Right lobe of liver (tissue), 6 donors: ENCODE measurements at regions not wholly inside any gene's neighbourhood (a gene's known extent, or its start where the extent isn't known, plus 50 kb on each side); places are given as distances from the start of the nearest gene placed in this dataset.

Source experiments
- ATAC-seq, 4 donors: fragments of 200-7000 bp; cut with Tn5 transposase; one replicate each; pipeline ENCODE4 v1.9.1; 2020; ENCODE audit warnings: mild to moderate bottlenecking in 4 of 4, moderate library complexity in 4 of 4
- DNase-seq, 3 donors: peaks; one replicate each; pipeline ENCODE4 v3.0.0-alpha.2; 2020
- H3K27ac ChIP-seq, 3 donors: fragments of 200-600 bp; one replicate each; pipeline ENCODE4 v1.8.0; 2022
- H3K27me3 ChIP-seq, 2 donors: fragments of 200-600 bp; one replicate each; pipeline ENCODE4 v1.8.0; 2022
- H3K36me3 ChIP-seq, 4 donors: fragments of 200-600 bp; sonication (generic) in 1 of 4; one replicate each; pipeline versions ENCODE4 v1.5.1 to v1.8.0; 2017 to 2022; ENCODE audit warnings: control low read depth in 1 of 4
- H3K4me1 ChIP-seq, 4 donors: fragments of 200-600 bp; sonication (generic) in 1 of 4; one replicate each; pipeline versions ENCODE4 v1.5.1 to v1.8.0; 2017 to 2022; ENCODE audit warnings: control low read depth in 1 of 4
- H3K4me3 ChIP-seq, 3 donors: fragments of 200-600 bp; one replicate each; pipeline ENCODE4 v1.8.0; 2022
- H3K9me3 ChIP-seq, 4 donors: fragments of 200-600 bp; sonication (generic) in 1 of 4; one replicate each; pipeline versions ENCODE4 v1.5.1 to v1.8.0; 2017 to 2022; ENCODE audit warnings: control low read depth in 1 of 4
- CTCF ChIP-seq, 4 donors: fragments of 200-600 bp in 3 of 4; fragments of 450-650 bp in 1 of 4; IDR thresholded peaks; one replicate each; pipeline versions ENCODE4 v1.5.1 to v1.8.0; 2016 to 2022; ENCODE audit warnings: antibody characterized with exemption in 4 of 4, mild to moderate bottlenecking in 2 of 4
- POLR2A ChIP-seq: fragments of 450-650 bp; IDR thresholded peaks from one replicate; pipeline ENCODE4 v1.6.1; 2017; ENCODE audit warnings: antibody characterized with exemption, mild to moderate bottlenecking
- whole genome bisulfite sequencing: methylation state at CpG from one replicate; pipeline ENCODE4 v1.1.6; 2018; ENCODE audit warnings: low coverage, low lambda C conversion rate; ENCODE audit not compliant: insufficient coverage; ENCODE audit errors: missing lambda C conversion rate; 5-methylcytosine and 5-hydroxymethylcytosine counted together
- intact Hi-C, 2 donors: fragments of 100-400 bp; cut with DNase I; formaldehyde crosslinking; loops; one replicate each; pipeline versions ENCODE4 v1.11.2 to v1.14.1; 2022
- donor health status: DM: no; HTN: yes; CAD: no.
- donor health status: DM: no; HTN: no; CAD: no.
- donor health status: DM: no; HTN: no; CAD: no.
- donor health status: DM: no; HTN: yes; CAD: no.
- donor health status: DM: no; HTN: yes; CAD: no.

DNA sequence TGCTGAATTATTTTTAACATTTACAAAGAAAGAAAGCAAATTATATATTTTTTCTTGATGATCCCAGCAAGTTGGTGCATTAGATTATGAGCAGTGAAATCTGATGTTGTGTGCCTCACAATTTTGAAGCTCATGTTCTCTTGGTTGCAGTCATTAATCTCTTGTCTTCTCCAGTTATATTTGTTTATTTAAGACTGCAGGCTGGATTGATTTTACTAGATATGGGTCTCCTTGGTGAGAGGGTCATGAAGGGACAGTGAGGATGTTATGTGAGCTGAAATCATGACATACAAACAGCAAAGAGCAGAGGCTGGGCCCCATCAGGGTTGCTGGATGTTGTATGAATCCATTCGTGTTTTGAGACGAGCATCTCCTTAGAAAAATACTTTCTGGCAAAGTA, 64.2 kb upstream of the AKIRIN2 start:
- no peak for DNase-seq
- Histone ChIP-seq H3K9me3 (no peaks in the 10 kb centered on the region), H3K4me1 (no peaks in the 10 kb centered on the region), H3K27ac (no peak overlapping the region), H3K36me3 (no peaks in the 10 kb centered on the region), H3K4me3 (no peak overlapping the region), H3K27me3 (no peaks in the 10 kb centered on the region)
- 100% methylated on average over 2 of the region's 2 CpGs for WGBS
- TF ChIP-seq CTCF (IDR thresholded peaks at IDR 0.05): no peak
- TF ChIP-seq POLR2A: no peak
- no peak for ATAC-seq
- intact Hi-C loops: no loop called here

DNA sequence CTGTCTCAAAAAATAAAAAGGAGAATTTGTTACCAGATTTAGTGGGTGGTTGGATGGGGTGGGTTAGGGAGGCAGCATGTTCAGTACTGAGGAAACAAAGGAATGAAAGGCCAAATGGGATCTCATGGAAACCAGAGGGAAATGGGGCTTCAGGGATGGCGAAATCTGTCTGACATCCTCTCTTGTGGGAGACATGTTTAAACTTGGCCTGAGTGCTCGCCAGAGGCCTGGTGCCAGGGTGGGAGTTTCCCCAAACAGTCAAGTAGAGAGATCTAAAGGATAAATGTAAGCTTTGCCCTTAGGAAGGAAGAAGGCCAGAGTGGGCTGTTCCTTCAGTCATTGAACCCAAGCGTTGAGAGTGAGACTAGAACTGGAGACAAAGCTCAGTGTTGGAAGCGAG, 61.9 kb upstream of the AKIRIN2 start:
- WGBS: 85% methylated on average over 4 of the region's 4 CpGs
- H3K4me1 ChIP-seq: no peaks in the 10 kb centered on the region
- H3K27ac ChIP-seq: no peak overlapping the region
- DNase-seq (no peak), ATAC-seq (no peak)
- intact Hi-C loops: no loop called here
- no peak overlapping the region for H3K4me3 ChIP-seq
- no peaks in the 10 kb centered on the region for H3K27me3 ChIP-seq
- no peaks in the 10 kb centered on the region for H3K9me3 ChIP-seq
- no peak for TF ChIP-seq CTCF (IDR thresholded peaks at IDR 0.05)
- no peak for TF ChIP-seq POLR2A
- H3K36me3 ChIP-seq: no peaks in the 10 kb centered on the region

- H3K4me3 ChIP-seq: no peak overlapping the region
- TF ChIP-seq POLR2A (no peak), CTCF (IDR thresholded peaks at IDR 0.05) (no peak)
- intact Hi-C loops: no loop called here
- WGBS: 94% methylated on average over 2 of the region's 2 CpGs
- no peaks in the 10 kb centered on the region for H3K36me3 ChIP-seq
- no peaks in the 10 kb centered on the region for H3K4me1 ChIP-seq
- ATAC-seq (no peak), DNase-seq (no peak)
- H3K27ac ChIP-seq: no peak overlapping the region
- H3K27me3 ChIP-seq: no peaks in the 10 kb centered on the region
- no peaks in the 10 kb centered on the region for H3K9me3 ChIP-seq
Observed at GRCh38 chr6:87763276-87763675, 61.2 kb upstream of the AKIRIN2 start.

- Histone ChIP-seq H3K36me3 (no peaks in the 10 kb centered on the region), H3K4me1 (no peaks in the 10 kb centered on the region), H3K27me3 (no peaks in the 10 kb centered on the region), H3K27ac (no peak overlapping the region), H3K9me3 (no peaks in the 10 kb centered on the region), H3K4me3 (no peak overlapping the region)
- TF ChIP-seq CTCF (IDR thresholded peaks at IDR 0.05) (no peak), POLR2A (no peak)
- WGBS: 66% methylated on average over 3 of the region's 3 CpGs
- ATAC-seq: no peak
- intact Hi-C loops: no loop called here
- no peak for DNase-seq
Observed at GRCh38 chr6:87762116-87762515, 60.1 kb upstream of the AKIRIN2 start.

GRCh38 chr6:87757792-87758191, 55.8 kb upstream of the AKIRIN2 start:
- intact Hi-C loops: no loop called here
- DNase-seq: no peak
- Histone ChIP-seq H3K36me3 (no peaks in the 10 kb centered on the region), H3K4me3 (no peak overlapping the region), H3K9me3 (no peaks in the 10 kb centered on the region), H3K4me1 (no peaks in the 10 kb centered on the region), H3K27ac (no peak overlapping the region), H3K27me3 (no peaks in the 10 kb centered on the region)
- TF ChIP-seq CTCF (IDR thresholded peaks at IDR 0.05): no peak
- TF ChIP-seq POLR2A: no peak
- 77% methylated on average over 1 of the region's 3 CpGs for WGBS
- no peak for ATAC-seq
